OCI-LY3 (cell line): ENCODE measurements at regions not wholly inside any gene's neighbourhood (a gene's known extent, or its start where the extent isn't known, plus 50 kb on each side); places are given as distances from the start of the nearest gene placed in this dataset.
A peak's percentile ranks its signal among the peaks of the same experiment; 100 is the strongest.

Experiments used
- H2AFZ ChIP-seq: fragments of 200-600, 300-600 bp; shearing (Covaris generic); 2 replicates; pipeline ENCODE4 v1.6.0; 2014; ENCODE audit warnings: antibody characterized with exemption, low read depth, low read length
- H3K27ac ChIP-seq: fragments of 200-600, 300-600 bp; sonication (generic); 2 replicates; pipeline ENCODE4 v1.5.1; 2014; ENCODE audit warnings: mild to moderate bottlenecking, low read length, moderate library complexity, mixed read lengths
- H3K27me3 ChIP-seq: fragments of 200-600, 300-600 bp; sonication (generic); 2 replicates; pipeline ENCODE4 v1.6.1; 2014; ENCODE audit warnings: low read depth, low read length, mixed read lengths
- H3K36me3 ChIP-seq: fragments of 200-600, 300-600 bp; sonication (generic); replicated peaks from 2 replicates; pipeline ENCODE3; 2014; ENCODE audit warnings: low read depth, low read length, mixed read lengths
- H3K4me1 ChIP-seq: fragments of 300-600, 200-600 bp; sonication (generic); 2 replicates; pipeline ENCODE4 v1.6.1; 2014; ENCODE audit warnings: low read length, mixed read lengths
- H3K4me2 ChIP-seq: fragments of 200-600, 300-600 bp; sonication (generic); 2 replicates; pipeline ENCODE4 v1.6.1; 2014; ENCODE audit warnings: low read length, mixed read lengths
- H3K4me3 ChIP-seq: fragments of 300-600, 200-600 bp; sonication (generic); 2 replicates; pipeline ENCODE4 v1.5.1; 2014; ENCODE audit warnings: antibody characterized with exemption, mild to moderate bottlenecking, low read length, moderate library complexity
- H3K79me2 ChIP-seq: fragments of 300-600, 200-600 bp; shearing (Covaris generic); 2 replicates; pipeline ENCODE4 v1.6.1; 2014; ENCODE audit warnings: mild to moderate bottlenecking, low read length, mixed read lengths
- H3K9ac ChIP-seq: fragments of 300-600, 200-600 bp; shearing (Covaris generic); 2 replicates; pipeline ENCODE4 v1.6.0; 2014; ENCODE audit warnings: mild to moderate bottlenecking, low read length, moderate library complexity
- H3K9me3 ChIP-seq: fragments of 200-600, 300-600 bp; shearing (Covaris generic); 2 replicates; pipeline ENCODE4 v1.6.1; 2014; ENCODE audit warnings: low read length, mixed read lengths; ENCODE audit not compliant: insufficient read depth
- H4K20me1 ChIP-seq: fragments of 200-600, 300-600 bp; sonication (generic); 2 replicates; pipeline ENCODE4 v1.6.1; 2016; ENCODE audit warnings: low read length, mixed read lengths; ENCODE audit not compliant: insufficient read depth
- EZH2phosphoT487 ChIP-seq: fragments of 200-600 bp; shearing (Covaris generic); IDR thresholded peaks from 2 replicates; pipeline ENCODE4 v1.6.1; 2018; ENCODE audit warnings: antibody characterized with exemption, mixed run types, low read depth
- TF ChIP-seq, protein P1 (sequence below): fragments of 200-600, 300-600 bp; sonication (generic); IDR thresholded peaks from 2 replicates; pipeline ENCODE4 v1.5.1; 2014; ENCODE audit warnings: antibody characterized with exemption, low read length, low read depth

DNA sequence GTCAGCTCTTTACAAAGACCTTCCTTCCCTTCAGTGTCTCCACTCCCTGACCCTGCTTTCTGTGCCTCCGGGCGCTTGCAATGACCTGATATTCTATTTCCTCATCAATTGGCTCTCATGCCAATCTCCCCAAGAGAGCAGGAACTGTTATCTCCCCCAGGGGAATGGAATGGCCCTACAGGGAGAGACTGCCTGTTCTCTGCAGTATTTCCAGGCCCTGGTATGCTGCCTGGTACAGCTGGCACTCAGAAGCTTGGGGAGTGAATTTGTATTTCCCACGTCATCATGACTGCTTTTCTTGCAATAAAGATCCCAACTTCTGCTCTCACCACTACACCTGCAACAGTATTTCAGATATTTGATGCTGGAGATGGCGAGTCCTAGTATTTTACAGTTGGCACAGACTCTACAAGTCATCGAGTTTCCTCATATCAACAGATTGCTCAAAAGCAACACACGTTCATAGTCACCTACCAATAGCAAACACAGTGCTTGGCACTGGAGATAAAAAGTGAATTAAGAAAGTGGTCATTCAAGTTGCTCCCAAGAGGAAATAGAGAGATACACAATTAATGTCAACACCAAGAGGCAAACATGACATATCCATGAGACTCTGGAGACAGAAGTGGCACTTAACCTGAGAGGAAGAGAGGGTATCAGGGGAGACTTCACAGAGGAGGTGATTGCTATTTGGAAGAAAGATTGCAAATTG, 90.5 kb upstream of the EGFL6 start:
- Histone ChIP-seq H3K4me1 (peaks cover 2% of the 10 kb centered on the region), H3K9ac (no peak overlapping the region)

DNA sequence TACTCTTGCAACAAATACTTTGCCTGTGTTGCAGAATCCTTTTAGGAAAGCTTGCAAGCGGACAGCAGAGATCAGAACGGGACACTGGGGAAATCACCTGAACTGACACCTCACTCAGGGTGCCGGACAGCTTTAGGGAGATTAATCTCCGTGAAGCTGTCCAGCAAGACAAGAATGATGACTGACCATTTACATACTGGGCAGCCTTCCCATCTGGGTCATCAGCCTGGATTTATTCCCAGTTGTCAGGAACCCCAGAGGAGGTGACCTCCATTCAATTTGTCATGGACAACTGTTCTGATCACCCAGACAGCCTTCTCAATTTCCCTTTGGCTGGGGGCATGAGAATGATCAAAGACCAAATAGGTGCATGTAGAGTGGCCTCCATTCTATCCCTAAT, 93.0 kb upstream of the EGFL6 start:
- Histone ChIP-seq H3K79me2 (no peaks in the 10 kb centered on the region), H2AFZ (no peak overlapping the region), H3K9me3 (no peaks in the 10 kb centered on the region), H3K4me1 (peaks cover 15% of the 10 kb centered on the region), H4K20me1 (no peaks in the 10 kb centered on the region), H3K27me3 (no peaks in the 10 kb centered on the region), H3K4me2 (no peak overlapping the region), H3K27ac (no peak overlapping the region), H3K9ac (no peak overlapping the region), H3K36me3 (no peaks in the 10 kb centered on the region), H3K4me3 (no peak overlapping the region)
- TF ChIP-seq, protein P1, sequence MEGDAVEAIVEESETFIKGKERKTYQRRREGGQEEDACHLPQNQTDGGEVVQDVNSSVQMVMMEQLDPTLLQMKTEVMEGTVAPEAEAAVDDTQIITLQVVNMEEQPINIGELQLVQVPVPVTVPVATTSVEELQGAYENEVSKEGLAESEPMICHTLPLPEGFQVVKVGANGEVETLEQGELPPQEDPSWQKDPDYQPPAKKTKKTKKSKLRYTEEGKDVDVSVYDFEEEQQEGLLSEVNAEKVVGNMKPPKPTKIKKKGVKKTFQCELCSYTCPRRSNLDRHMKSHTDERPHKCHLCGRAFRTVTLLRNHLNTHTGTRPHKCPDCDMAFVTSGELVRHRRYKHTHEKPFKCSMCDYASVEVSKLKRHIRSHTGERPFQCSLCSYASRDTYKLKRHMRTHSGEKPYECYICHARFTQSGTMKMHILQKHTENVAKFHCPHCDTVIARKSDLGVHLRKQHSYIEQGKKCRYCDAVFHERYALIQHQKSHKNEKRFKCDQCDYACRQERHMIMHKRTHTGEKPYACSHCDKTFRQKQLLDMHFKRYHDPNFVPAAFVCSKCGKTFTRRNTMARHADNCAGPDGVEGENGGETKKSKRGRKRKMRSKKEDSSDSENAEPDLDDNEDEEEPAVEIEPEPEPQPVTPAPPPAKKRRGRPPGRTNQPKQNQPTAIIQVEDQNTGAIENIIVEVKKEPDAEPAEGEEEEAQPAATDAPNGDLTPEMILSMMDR = no peak

More for the DNA sequence above, 90.5 kb upstream of the EGFL6 start:
- Histone ChIP-seq H2AFZ (no peak overlapping the region), H4K20me1 (no peaks in the 10 kb centered on the region), H3K4me3 (no peak overlapping the region), H3K79me2 (no peaks in the 10 kb centered on the region), H3K36me3 (no peaks in the 10 kb centered on the region), H3K27me3 (no peaks in the 10 kb centered on the region), H3K4me2 (no peak overlapping the region), H3K9me3 (no peaks in the 10 kb centered on the region), H3K27ac (no peak overlapping the region)
- no peak for TF ChIP-seq EZH2phosphoT487
- TF ChIP-seq, protein P1 = no peak

DNA sequence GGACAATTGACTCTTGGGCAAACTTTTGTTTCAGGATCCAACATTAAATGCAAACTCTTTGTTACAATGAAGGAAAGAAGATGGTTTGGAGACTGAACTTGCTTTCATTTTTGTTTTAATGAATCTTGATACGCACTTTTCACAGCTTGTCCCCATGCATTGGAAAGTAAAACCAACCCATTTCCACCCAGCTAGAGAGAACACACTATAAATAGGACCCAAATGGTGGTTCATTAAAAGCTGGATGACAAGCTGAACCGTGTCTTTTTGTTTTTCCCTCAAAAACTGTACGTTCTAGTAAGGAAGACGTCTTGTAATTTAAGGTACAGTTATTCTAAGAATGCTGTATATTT, 95.3 kb upstream of the EGFL6 start:
- Histone ChIP-seq H3K4me2 (peak overlapping the region; percentile 53), H3K79me2 (no peaks in the 10 kb centered on the region), H3K4me1 (peaks cover 15% of the 10 kb centered on the region), H4K20me1 (no peaks in the 10 kb centered on the region), H3K27ac (no peak overlapping the region), H2AFZ (peak overlapping the region; percentile 94), H3K27me3 (no peaks in the 10 kb centered on the region), H3K4me3 (peak overlapping the region; percentile 37; the same call in 1 of the 2 replicates), H3K9me3 (no peaks in the 10 kb centered on the region), H3K9ac (peak overlapping the region; percentile 39; the same call in 1 of the 2 replicates), H3K36me3 (no peaks in the 10 kb centered on the region)
- TF ChIP-seq, protein P1 = no peak
- no peak for TF ChIP-seq EZH2phosphoT487

DNA sequence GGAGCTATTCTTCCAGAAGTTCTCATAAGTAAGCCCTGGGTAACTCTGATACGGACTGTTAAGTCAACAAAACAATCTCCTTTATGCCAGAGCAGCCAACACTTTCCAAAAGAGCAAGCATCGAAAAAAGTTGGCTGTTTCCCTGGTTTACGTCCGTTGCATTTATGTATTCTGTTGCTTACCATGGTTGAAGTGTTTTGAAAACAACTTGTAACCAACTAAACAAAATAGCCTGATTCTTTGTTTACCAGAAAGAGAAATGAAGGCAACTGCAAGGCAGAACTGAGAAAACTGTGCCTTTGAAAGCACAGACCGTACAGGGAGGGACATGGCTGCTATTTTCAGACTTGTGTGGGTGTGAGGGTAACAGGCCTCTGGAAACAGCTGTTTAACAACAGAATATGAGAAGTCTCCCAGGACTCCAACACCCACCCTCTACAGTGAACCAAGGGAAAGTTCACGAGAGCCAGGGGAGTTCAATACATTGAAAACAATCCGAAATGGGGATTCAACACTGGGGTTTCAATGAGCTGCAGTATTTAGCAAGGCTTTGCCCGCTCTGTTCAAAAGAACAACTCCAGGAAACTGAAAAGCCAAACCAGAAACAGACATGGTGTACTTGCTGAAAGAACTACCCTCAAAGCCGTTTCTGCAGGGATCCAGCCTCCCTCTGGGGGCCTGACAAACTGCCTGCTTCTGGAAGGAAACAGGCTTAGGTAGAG, 95.8 kb upstream of the EGFL6 start:
- Histone ChIP-seq H3K27ac (no peak overlapping the region), H3K4me1 (peaks cover 15% of the 10 kb centered on the region), H3K4me2 (peak overlapping the region; percentile 53), H4K20me1 (no peaks in the 10 kb centered on the region), H3K9me3 (no peaks in the 10 kb centered on the region), H3K27me3 (no peaks in the 10 kb centered on the region), H2AFZ (peak overlapping the region; percentile 94), H3K36me3 (no peaks in the 10 kb centered on the region), H3K9ac (peak overlapping the region; percentile 39; the same call in 1 of the 2 replicates), H3K79me2 (no peaks in the 10 kb centered on the region), H3K4me3 (peak overlapping the region; percentile 37; the same call in 1 of the 2 replicates)
- no peak for TF ChIP-seq EZH2phosphoT487
- TF ChIP-seq, protein P1 = no peak
